Gastroesophageal sphincter (tissue), 3 donors: ENCODE measurements at regions not wholly inside any gene's neighbourhood (a gene's known extent, or its start where the extent isn't known, plus 50 kb on each side); places are given as distances from the start of the nearest gene placed in this dataset.

Source experiments
- CTCF ChIP-seq, 4 experiments: fragments of 200-600 bp in 2 of 4; fragments of 450-650 bp in 2 of 4; sonication (generic) in 1 of 4; IDR thresholded peaks; one replicate each; pipeline ENCODE4 v1.5.1; 2017 to 2019; ENCODE audit warnings: antibody characterized with exemption in 4 of 4, mild to moderate bottlenecking in 2 of 4, moderate library complexity in 2 of 4
- EP300 ChIP-seq: sonication (generic); formaldehyde crosslinking; IDR thresholded peaks from one replicate; pipeline ENCODE4 v1.6.1; 2017; ENCODE audit warnings: antibody characterized with exemption, mild to moderate bottlenecking
- POLR2A ChIP-seq, 2 donors: fragments of 450-650 bp; IDR thresholded peaks; one replicate each; pipeline ENCODE4 v1.6.1; 2017; ENCODE audit warnings: antibody characterized with exemption in 2 of 2, mild to moderate bottlenecking in 2 of 2, moderate library complexity in 1 of 2
- POLR2AphosphoS5 ChIP-seq: sonication (generic); formaldehyde crosslinking; IDR thresholded peaks from one replicate; pipeline ENCODE4 v1.6.1; 2017; ENCODE audit warnings: antibody characterized with exemption

- TF ChIP-seq POLR2A (IDR thresholded peaks at IDR 0.05) = no peak
- no peak for TF ChIP-seq CTCF (IDR thresholded peaks at IDR 0.05)
- TF ChIP-seq EP300 = no peak
- no peak for TF ChIP-seq POLR2AphosphoS5
Measured at GRCh38 chr6:106033806-106034205, 52.3 kb upstream of the PRDM1 start.
